ENCODE measurements at regions not wholly inside any gene's neighbourhood (a gene's known extent, or its start where the extent isn't known, plus 50 kb on each side); places are given as distances from the start of the nearest gene placed in this dataset.
A peak's percentile ranks its signal among the peaks of the same experiment; 100 is the strongest.

GRCh38 chr5:124634228-124634739, 112.2 kb downstream of the ZNF608 start:
- no peak overlapping the region for H3K9ac ChIP-seq
- H4K20me1 ChIP-seq (ENCODE audit: insufficient read depth): no peaks in the 10 kb centered on the region
- DNase-seq: no peak
- no peaks in the 10 kb centered on the region for H3K27me3 ChIP-seq (ENCODE audit: insufficient read depth)
- 15% methylated on average over 1 of the region's 1 CpG for WGBS (ENCODE audit: low lambda C conversion rate)
- no peaks in the 10 kb centered on the region for H3K36me3 ChIP-seq (replicated peaks in 1 of 2; ENCODE audit: control insufficient read depth in 1 of 2, insufficient read depth in 2 of 2, low read length in 1 of 2)
- no peak overlapping the region for H3K4me3 ChIP-seq (ENCODE audit: low read depth in 2 of 2, low read length in 1 of 2)
- no peaks in the 10 kb centered on the region for H3K79me2 ChIP-seq (ENCODE audit: insufficient read depth)
- peak overlapping the region; percentile 39 for H3K4me2 ChIP-seq
- peaks cover 18 to 44% of the 10 kb centered on the region in 2 experiments for H3K4me1 ChIP-seq (ENCODE audit: control insufficient read depth in 1 of 2, insufficient read depth in 2 of 2, low read depth in 1 of 2, low read length in 1 of 2)
- ChIA-PET CTCF (interaction anchor here (0.6 kb wide), 1 partner anchor 19 kb away, joined by 3 read pairs; no protein-coding TSS in a partner anchor), POLR2A (interaction anchor here (0.6 to 1.2 kb wide), 3 partner anchors 105 to 255 kb away, joined by 3 to 4 read pairs (median 3); no protein-coding TSS in a partner anchor)
- H3K27ac ChIP-seq (ENCODE audit: low read depth in 2 of 2, low read length in 1 of 2): peak overlapping the region; percentile 48 to 86
- no peaks in the 10 kb centered on the region for H3F3A ChIP-seq (replicated peaks; ENCODE audit: insufficient read depth)
- H3K9me3 ChIP-seq: no peaks in the 10 kb centered on the region
- H2AFZ ChIP-seq (ENCODE audit: low read depth): no peak overlapping the region
- no peaks in the 10 kb centered on the region for H3K9me2 ChIP-seq
- TF ChIP-seq EP300 (IDR thresholded peaks at IDR 0.05; ENCODE audit: borderline replicate concordance in 1 of 2, low read depth in 1 of 2, low read length in 1 of 2) (peak in 1 of 2 experiments; percentile 44; a peak in 1 of 4 replicates), NFIC (IDR thresholded peaks at IDR 0.05; ENCODE audit: borderline replicate concordance) (peak; percentile 13; the same call in 1 of the 2 replicates), POLR2AphosphoS5 (IDR thresholded peaks at IDR 0.05; ENCODE audit: low read depth, low read length) (no peak), TEAD4 (IDR thresholded peaks at IDR 0.05; ENCODE audit: borderline replicate concordance, insufficient read depth) (no peak), FOXJ3 (CRISPR knock-in tag; IDR thresholded peaks at IDR 0.05) (no peak), NRF1 (IDR thresholded peaks at IDR 0.05; ENCODE audit: low read depth, low read length) (no peak), SMC3 (IDR thresholded peaks at IDR 0.05; ENCODE audit: low read depth, low read length) (no peak; the same call in 1 of the 2 replicates), GABPA (IDR thresholded peaks at IDR 0.05; ENCODE audit: low read depth) (no peak), TAF1 (IDR thresholded peaks at IDR 0.05; ENCODE audit: borderline replicate concordance, low read depth, low read length) (no peak), USF2 (IDR thresholded peaks at IDR 0.05; ENCODE audit: borderline replicate concordance, low read depth, low read length) (no peak), TCF12 (IDR thresholded peaks at IDR 0.05) (peak; percentile 14; the same call in 1 of the 2 replicates), SIN3A (IDR thresholded peaks at IDR 0.05; ENCODE audit: borderline replicate concordance, low read depth, low read length) (no peak), ELF1 (IDR thresholded peaks at IDR 0.05) (no peak), RXRA (IDR thresholded peaks at IDR 0.05; ENCODE audit: borderline replicate concordance, low read depth) (no peak), FOXM1 (IDR thresholded peaks at IDR 0.05; ENCODE audit: low read depth) (no peak), RCOR1 (IDR thresholded peaks at IDR 0.05; ENCODE audit: low read length) (peak; percentile 29; the same call in 1 of the 2 replicates), CTCF (IDR thresholded peaks at IDR 0.05) (no peak), RAD21 (IDR thresholded peaks at IDR 0.05; ENCODE audit: low read length) (no peak), RFX5 (IDR thresholded peaks at IDR 0.05; ENCODE audit: low read length) (no peak), MEF2A (IDR thresholded peaks at IDR 0.05; ENCODE audit: borderline replicate concordance, low read depth) (no peak), YY1 (IDR thresholded peaks at IDR 0.05; ENCODE audit: low read depth) (no peak), JUND (IDR thresholded peaks at IDR 0.05) (0 out of 2 replicates have a peak, but pooled peaks have one; percentile 4), IRF3 (IDR thresholded peaks at IDR 0.05; ENCODE audit: low read depth, low read length) (no peak), MXI1 (IDR thresholded peaks at IDR 0.05; ENCODE audit: low read depth, low read length) (no peak; the same call in 1 of the 2 replicates), USF1 (IDR thresholded peaks at IDR 0.05; ENCODE audit: borderline replicate concordance, low read depth) (no peak), FOSL2 (IDR thresholded peaks at IDR 0.05; ENCODE audit: borderline replicate concordance, low read depth) (no peak), CHD2 (IDR thresholded peaks at IDR 0.05; ENCODE audit: low read length, partially characterized antibody) (peak; percentile 2)
- TF ChIP-seq, protein P1, sequence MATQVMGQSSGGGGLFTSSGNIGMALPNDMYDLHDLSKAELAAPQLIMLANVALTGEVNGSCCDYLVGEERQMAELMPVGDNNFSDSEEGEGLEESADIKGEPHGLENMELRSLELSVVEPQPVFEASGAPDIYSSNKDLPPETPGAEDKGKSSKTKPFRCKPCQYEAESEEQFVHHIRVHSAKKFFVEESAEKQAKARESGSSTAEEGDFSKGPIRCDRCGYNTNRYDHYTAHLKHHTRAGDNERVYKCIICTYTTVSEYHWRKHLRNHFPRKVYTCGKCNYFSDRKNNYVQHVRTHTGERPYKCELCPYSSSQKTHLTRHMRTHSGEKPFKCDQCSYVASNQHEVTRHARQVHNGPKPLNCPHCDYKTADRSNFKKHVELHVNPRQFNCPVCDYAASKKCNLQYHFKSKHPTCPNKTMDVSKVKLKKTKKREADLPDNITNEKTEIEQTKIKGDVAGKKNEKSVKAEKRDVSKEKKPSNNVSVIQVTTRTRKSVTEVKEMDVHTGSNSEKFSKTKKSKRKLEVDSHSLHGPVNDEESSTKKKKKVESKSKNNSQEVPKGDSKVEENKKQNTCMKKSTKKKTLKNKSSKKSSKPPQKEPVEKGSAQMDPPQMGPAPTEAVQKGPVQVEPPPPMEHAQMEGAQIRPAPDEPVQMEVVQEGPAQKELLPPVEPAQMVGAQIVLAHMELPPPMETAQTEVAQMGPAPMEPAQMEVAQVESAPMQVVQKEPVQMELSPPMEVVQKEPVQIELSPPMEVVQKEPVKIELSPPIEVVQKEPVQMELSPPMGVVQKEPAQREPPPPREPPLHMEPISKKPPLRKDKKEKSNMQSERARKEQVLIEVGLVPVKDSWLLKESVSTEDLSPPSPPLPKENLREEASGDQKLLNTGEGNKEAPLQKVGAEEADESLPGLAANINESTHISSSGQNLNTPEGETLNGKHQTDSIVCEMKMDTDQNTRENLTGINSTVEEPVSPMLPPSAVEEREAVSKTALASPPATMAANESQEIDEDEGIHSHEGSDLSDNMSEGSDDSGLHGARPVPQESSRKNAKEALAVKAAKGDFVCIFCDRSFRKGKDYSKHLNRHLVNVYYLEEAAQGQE (IDR thresholded peaks at IDR 0.05; ENCODE audit: low read depth, low read length): no peak

Measured in SK-N-SH (cell line).